DND-41 (cell line): ENCODE measurements at regions not wholly inside any gene's neighbourhood (a gene's known extent, or its start where the extent isn't known, plus 50 kb on each side); places are given as distances from the start of the nearest gene placed in this dataset.

Source experiments
- CTCF ChIP-seq: IDR thresholded peaks from 2 replicates; pipeline ENCODE4 v1.5.1; 2012; ENCODE audit warnings: borderline replicate concordance, low read length, moderate library complexity, mild to moderate bottlenecking; ENCODE audit not compliant: poor library complexity, severe bottlenecking; ENCODE audit errors: extremely low read depth
- EZH2 ChIP-seq: IDR thresholded peaks from 3 replicates; pipeline ENCODE4 v1.6.1; 2012; ENCODE audit warnings: borderline replicate concordance, low read depth, mild to moderate bottlenecking, moderate library complexity, low read length, inconsistent platforms; ENCODE audit not compliant: severe bottlenecking

GRCh38 chr11:134514354-134514951, 102.4 kb upstream of the B3GAT1 start:
- no peak for TF ChIP-seq CTCF
- TF ChIP-seq EZH2 = no peak
